IPS-20b (cell line): ENCODE measurements at regions not wholly inside any gene's neighbourhood (a gene's known extent, or its start where the extent isn't known, plus 50 kb on each side); places are given as distances from the start of the nearest gene placed in this dataset.

ENCODE experiments used
- H3K27ac ChIP-seq: one replicate; pipeline ENCODE4 v1.5.1; 2013; ENCODE audit warnings: low read length
- H3K27me3 ChIP-seq: 2 replicates; pipeline ENCODE4 v1.6.1; 2013; ENCODE audit warnings: mild to moderate bottlenecking, low read length, inconsistent platforms; ENCODE audit not compliant: insufficient read depth
- H3K36me3 ChIP-seq: 2 replicates; pipeline ENCODE4 v1.6.1; 2013; ENCODE audit warnings: low read depth, mild to moderate bottlenecking, inconsistent platforms, low read length, moderate library complexity; ENCODE audit not compliant: insufficient read depth
- H3K4me1 ChIP-seq: 2 replicates; pipeline ENCODE4 v1.6.1; 2013; ENCODE audit warnings: mild to moderate bottlenecking, control low read depth, inconsistent platforms, low read length, moderate library complexity; ENCODE audit not compliant: insufficient read depth
- H3K4me3 ChIP-seq: 2 replicates; pipeline ENCODE4 v1.5.1; 2013; ENCODE audit warnings: mild to moderate bottlenecking, low read length, inconsistent platforms
- H3K9ac ChIP-seq: 2 replicates; pipeline ENCODE4 v1.6.1; 2013; ENCODE audit warnings: low read depth, mild to moderate bottlenecking, inconsistent platforms, low read length, moderate library complexity
- H3K9me3 ChIP-seq: 2 replicates; pipeline ENCODE4 v1.6.1; 2013; ENCODE audit warnings: mild to moderate bottlenecking, low read depth, low read length, inconsistent platforms; ENCODE audit not compliant: insufficient read depth

GRCh38 chr15:94130504-94130903, 100.9 kb upstream of the MCTP2 start:
- H3K27ac ChIP-seq = no peak overlapping the region
- no peaks in the 10 kb centered on the region for H3K36me3 ChIP-seq
- H3K9ac ChIP-seq = no peak overlapping the region
- H3K4me1 ChIP-seq = no peaks in the 10 kb centered on the region
- no peak overlapping the region for H3K4me3 ChIP-seq
- H3K27me3 ChIP-seq = no peaks in the 10 kb centered on the region
- no peaks in the 10 kb centered on the region for H3K9me3 ChIP-seq

- no peaks in the 10 kb centered on the region for H3K27me3 ChIP-seq
- no peak overlapping the region for H3K27ac ChIP-seq
- no peaks in the 10 kb centered on the region for H3K9me3 ChIP-seq
- H3K9ac ChIP-seq = no peak overlapping the region
- no peak overlapping the region for H3K4me3 ChIP-seq
- peaks cover 9% of the 10 kb centered on the region; the same call in 1 of the 2 replicates for H3K4me1 ChIP-seq
- no peaks in the 10 kb centered on the region for H3K36me3 ChIP-seq
These were observed 104.4 kb upstream of the MCTP2 start for GRCh38 chr15:94127006-94127405.

GRCh38 chr15:94125698-94126097, 105.7 kb upstream of the MCTP2 start:
- H3K4me1 ChIP-seq = peaks cover 9% of the 10 kb centered on the region; the same call in 1 of the 2 replicates
- H3K27ac ChIP-seq = no peak overlapping the region
- no peak overlapping the region for H3K9ac ChIP-seq
- H3K4me3 ChIP-seq = no peak overlapping the region
- no peaks in the 10 kb centered on the region for H3K36me3 ChIP-seq
- no peaks in the 10 kb centered on the region for H3K27me3 ChIP-seq
- H3K9me3 ChIP-seq = no peaks in the 10 kb centered on the region

- H3K36me3 ChIP-seq = no peaks in the 10 kb centered on the region
- H3K4me3 ChIP-seq = no peak overlapping the region
- no peaks in the 10 kb centered on the region for H3K27me3 ChIP-seq
- no peak overlapping the region for H3K27ac ChIP-seq
- peaks cover 9% of the 10 kb centered on the region; the same call in 1 of the 2 replicates for H3K4me1 ChIP-seq
- no peak overlapping the region for H3K9ac ChIP-seq
- H3K9me3 ChIP-seq = no peaks in the 10 kb centered on the region
These were observed 106.2 kb upstream of the MCTP2 start for GRCh38 chr15:94125156-94125555.

GRCh38 chr15:94122516-94122915, 108.8 kb upstream of the MCTP2 start:
- Histone ChIP-seq H3K9ac (no peak overlapping the region), H3K27ac (no peak overlapping the region), H3K4me1 (peaks cover 9% of the 10 kb centered on the region; the same call in 1 of the 2 replicates), H3K9me3 (no peaks in the 10 kb centered on the region), H3K36me3 (no peaks in the 10 kb centered on the region), H3K27me3 (no peaks in the 10 kb centered on the region), H3K4me3 (no peak overlapping the region)

- Histone ChIP-seq H3K36me3 (no peaks in the 10 kb centered on the region), H3K4me3 (no peak overlapping the region), H3K4me1 (peaks cover 9% of the 10 kb centered on the region; the same call in 1 of the 2 replicates), H3K27ac (no peak overlapping the region), H3K9ac (no peak overlapping the region), H3K27me3 (no peaks in the 10 kb centered on the region), H3K9me3 (no peaks in the 10 kb centered on the region)
These were observed 111.2 kb upstream of the MCTP2 start for GRCh38 chr15:94119923-94120775.

GRCh38 chr15:94119298-94119811, 112.0 kb upstream of the MCTP2 start:
- H3K27me3 ChIP-seq = no peaks in the 10 kb centered on the region
- H3K9me3 ChIP-seq = no peaks in the 10 kb centered on the region
- H3K4me3 ChIP-seq = no peak overlapping the region
- H3K4me1 ChIP-seq = peaks cover 7% of the 10 kb centered on the region; the same call in 1 of the 2 replicates
- H3K9ac ChIP-seq = no peak overlapping the region
- no peaks in the 10 kb centered on the region for H3K36me3 ChIP-seq
- no peak overlapping the region for H3K27ac ChIP-seq

- H3K27ac ChIP-seq = no peak overlapping the region
- H3K4me1 ChIP-seq = peaks cover 9% of the 10 kb centered on the region
- H3K9ac ChIP-seq = no peak overlapping the region
- no peaks in the 10 kb centered on the region for H3K9me3 ChIP-seq
- no peak overlapping the region for H3K4me3 ChIP-seq
- no peaks in the 10 kb centered on the region for H3K36me3 ChIP-seq
- H3K27me3 ChIP-seq = no peaks in the 10 kb centered on the region
These were observed 120.8 kb upstream of the MCTP2 start for GRCh38 chr15:94110476-94111130.

- H3K4me1 ChIP-seq = peaks cover 9% of the 10 kb centered on the region
- no peaks in the 10 kb centered on the region for H3K27me3 ChIP-seq
- H3K36me3 ChIP-seq = no peaks in the 10 kb centered on the region
- H3K27ac ChIP-seq = no peak overlapping the region
- H3K4me3 ChIP-seq = no peak overlapping the region
- no peak overlapping the region for H3K9ac ChIP-seq
- no peaks in the 10 kb centered on the region; the same call in 1 of the 2 replicates for H3K9me3 ChIP-seq
These were observed 123.7 kb upstream of the MCTP2 start for GRCh38 chr15:94107652-94108051.

GRCh38 chr15:94105760-94106159, 125.6 kb upstream of the MCTP2 start:
- Histone ChIP-seq H3K4me1 (peaks cover 3% of the 10 kb centered on the region; the same call in 1 of the 2 replicates), H3K27me3 (no peaks in the 10 kb centered on the region), H3K4me3 (no peak overlapping the region), H3K9ac (no peak overlapping the region), H3K36me3 (no peaks in the 10 kb centered on the region), H3K9me3 (no peaks in the 10 kb centered on the region; the same call in 1 of the 2 replicates), H3K27ac (no peak overlapping the region)

- no peaks in the 10 kb centered on the region; the same call in 1 of the 2 replicates for H3K9me3 ChIP-seq
- H3K27me3 ChIP-seq = no peaks in the 10 kb centered on the region
- no peak overlapping the region for H3K4me3 ChIP-seq
- no peak overlapping the region for H3K9ac ChIP-seq
- H3K36me3 ChIP-seq = no peaks in the 10 kb centered on the region
- H3K4me1 ChIP-seq = no peaks in the 10 kb centered on the region
- H3K27ac ChIP-seq = no peak overlapping the region
These were observed 130.5 kb upstream of the MCTP2 start for GRCh38 chr15:94100863-94101262.
